ENCODE measurements at regions not wholly inside any gene's neighbourhood (a gene's known extent, or its start where the extent isn't known, plus 50 kb on each side); places are given as distances from the start of the nearest gene placed in this dataset.

DNA sequence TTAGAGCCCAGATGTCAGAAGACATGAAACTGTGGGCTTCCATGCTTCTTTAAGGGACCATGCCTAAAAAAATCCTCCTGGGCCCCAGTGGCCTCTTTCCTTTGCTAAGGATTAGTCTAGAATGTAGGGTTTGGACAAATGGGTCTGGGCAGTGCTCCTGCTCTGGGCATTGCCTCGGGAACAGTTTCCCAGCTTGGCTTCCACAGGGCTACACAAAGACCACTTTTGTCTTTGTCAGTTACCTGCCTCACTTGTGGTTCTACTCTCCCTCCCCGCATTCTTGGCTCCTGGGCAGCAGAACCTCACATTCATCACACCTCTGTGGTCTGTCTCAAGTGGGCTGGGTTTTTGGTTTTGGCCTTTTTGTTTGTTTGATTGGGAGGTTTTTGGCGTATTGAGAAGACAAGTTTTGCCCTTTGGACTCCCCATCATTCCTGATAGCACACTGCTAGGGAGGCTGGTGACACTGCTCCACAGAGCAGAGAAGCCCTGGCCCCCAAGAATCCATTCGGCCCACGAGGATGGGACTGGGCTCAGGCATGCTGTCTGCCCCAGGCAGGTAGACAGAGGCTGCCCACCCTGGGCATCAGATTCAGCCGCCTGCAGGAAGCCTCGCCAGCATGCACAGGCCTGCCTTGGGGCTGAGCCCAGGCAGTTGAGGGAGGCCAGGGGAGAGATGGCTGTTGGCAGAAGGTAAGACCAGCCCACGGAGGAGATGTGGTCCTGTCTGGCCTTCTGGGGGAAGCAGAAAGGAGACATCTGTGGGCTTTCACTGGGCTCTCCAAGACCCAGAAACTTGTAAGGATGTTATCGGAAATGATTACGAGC lies 343.7 kb downstream of the WDR11 start:
- POLR2A ChIA-PET: no interaction called here
- TF ChIP-seq L3MBTL2 (conservative IDR thresholded peaks at IDR 0.05): no peak
- TF ChIP-seq LEF1 (IDR thresholded peaks at IDR 0.05; ENCODE audit: borderline replicate concordance): no peak
- TF ChIP-seq HDGF (IDR thresholded peaks at IDR 0.05; ENCODE audit: borderline replicate concordance): no peak
- no peak for TF ChIP-seq ARNT (IDR thresholded peaks at IDR 0.05)
- TF ChIP-seq FOXA1 (IDR thresholded peaks at IDR 0.05): no peak
- TF ChIP-seq FOXK2 (IDR thresholded peaks at IDR 0.05): no peak
- DNase-seq (ENCODE audit: extremely low spot score): no peak
- CTCF ChIA-PET: no interaction called here

DNA sequence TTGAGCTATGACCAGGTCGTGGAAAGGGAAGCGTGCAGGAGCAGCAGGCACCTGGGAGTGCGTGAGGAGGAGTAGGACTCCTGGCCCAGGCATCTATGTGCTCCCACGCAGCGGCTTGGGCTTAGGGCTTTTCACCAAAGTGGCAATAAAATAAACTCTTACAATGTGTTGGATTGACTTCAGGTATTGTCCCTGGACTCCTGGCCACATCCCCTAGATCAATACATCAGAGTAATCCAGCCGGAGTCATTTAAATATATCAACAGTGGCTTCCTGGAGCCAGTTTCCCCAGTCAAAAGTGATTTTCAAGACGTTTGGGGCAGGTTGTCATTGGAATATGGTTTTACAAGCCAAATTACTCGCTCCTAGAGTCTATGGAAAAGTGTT lies 344.4 kb downstream of the WDR11 start:
- TF ChIP-seq ARNT (IDR thresholded peaks at IDR 0.05): no peak
- TF ChIP-seq FOXA1 (IDR thresholded peaks at IDR 0.05): no peak
- no peak for TF ChIP-seq TARDBP (IDR thresholded peaks at IDR 0.05)
- TF ChIP-seq LEF1 (IDR thresholded peaks at IDR 0.05; ENCODE audit: borderline replicate concordance): no peak
- no peak for TF ChIP-seq ZNF384 (IDR thresholded peaks at IDR 0.05)
- ChIA-PET CTCF (no interaction called here), POLR2A (no interaction called here)
- DNase-seq (ENCODE audit: extremely low spot score): no peak

DNA sequence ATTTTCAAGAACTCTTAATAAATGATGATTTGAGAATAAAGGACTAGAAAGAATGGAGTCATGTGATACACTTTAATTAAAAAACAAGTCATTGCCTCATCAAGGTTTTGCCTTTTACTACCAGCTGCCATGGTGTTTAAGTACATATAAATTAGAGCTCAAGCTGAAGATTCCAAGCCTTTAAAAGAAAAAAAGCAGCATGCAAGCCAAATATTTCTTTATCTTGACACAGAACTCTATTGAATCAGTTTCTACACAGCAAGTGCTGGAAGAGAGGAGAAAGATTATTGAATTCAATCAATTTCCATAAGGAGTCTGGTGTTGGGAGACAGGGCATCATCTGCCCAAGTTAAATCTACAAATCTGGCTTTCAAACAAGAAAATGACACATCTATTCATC lies 347.9 kb downstream of the WDR11 start:
- DNase-seq (ENCODE audit: extremely low spot score): no peak
- no peak for TF ChIP-seq ELF4 (IDR thresholded peaks at IDR 0.05)
- no peak for TF ChIP-seq LEF1 (IDR thresholded peaks at IDR 0.05; ENCODE audit: borderline replicate concordance)
- TF ChIP-seq BHLHE40 (IDR thresholded peaks at IDR 0.05; ENCODE audit: borderline replicate concordance): no peak
- no peak for TF ChIP-seq FOXM1 (IDR thresholded peaks at IDR 0.05; ENCODE audit: borderline replicate concordance)
- TF ChIP-seq TARDBP (IDR thresholded peaks at IDR 0.05): no peak
- no peak for TF ChIP-seq ARNT (IDR thresholded peaks at IDR 0.05)
- TF ChIP-seq L3MBTL2 (conservative IDR thresholded peaks at IDR 0.05): no peak
- no peak for TF ChIP-seq FOXK2 (IDR thresholded peaks at IDR 0.05)
- TF ChIP-seq, protein P1, sequence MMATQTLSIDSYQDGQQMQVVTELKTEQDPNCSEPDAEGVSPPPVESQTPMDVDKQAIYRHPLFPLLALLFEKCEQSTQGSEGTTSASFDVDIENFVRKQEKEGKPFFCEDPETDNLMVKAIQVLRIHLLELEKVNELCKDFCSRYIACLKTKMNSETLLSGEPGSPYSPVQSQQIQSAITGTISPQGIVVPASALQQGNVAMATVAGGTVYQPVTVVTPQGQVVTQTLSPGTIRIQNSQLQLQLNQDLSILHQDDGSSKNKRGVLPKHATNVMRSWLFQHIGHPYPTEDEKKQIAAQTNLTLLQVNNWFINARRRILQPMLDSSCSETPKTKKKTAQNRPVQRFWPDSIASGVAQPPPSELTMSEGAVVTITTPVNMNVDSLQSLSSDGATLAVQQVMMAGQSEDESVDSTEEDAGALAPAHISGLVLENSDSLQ (IDR thresholded peaks at IDR 0.05): no peak
- no peak for TF ChIP-seq SUZ12 (IDR thresholded peaks at IDR 0.05)
- TF ChIP-seq FOXA1 (IDR thresholded peaks at IDR 0.05): no peak
- TF ChIP-seq CTBP1 (IDR thresholded peaks at IDR 0.05; ENCODE audit: borderline replicate concordance): no peak
- TF ChIP-seq NFRKB (IDR thresholded peaks at IDR 0.05): no peak
- TF ChIP-seq HDGF (IDR thresholded peaks at IDR 0.05; ENCODE audit: borderline replicate concordance): no peak
- no peak for TF ChIP-seq SP1 (IDR thresholded peaks at IDR 0.05)
- no peak for TF ChIP-seq ZNF384 (IDR thresholded peaks at IDR 0.05)
- POLR2A ChIA-PET: no interaction called here
- CTCF ChIA-PET: no interaction called here

DNA sequence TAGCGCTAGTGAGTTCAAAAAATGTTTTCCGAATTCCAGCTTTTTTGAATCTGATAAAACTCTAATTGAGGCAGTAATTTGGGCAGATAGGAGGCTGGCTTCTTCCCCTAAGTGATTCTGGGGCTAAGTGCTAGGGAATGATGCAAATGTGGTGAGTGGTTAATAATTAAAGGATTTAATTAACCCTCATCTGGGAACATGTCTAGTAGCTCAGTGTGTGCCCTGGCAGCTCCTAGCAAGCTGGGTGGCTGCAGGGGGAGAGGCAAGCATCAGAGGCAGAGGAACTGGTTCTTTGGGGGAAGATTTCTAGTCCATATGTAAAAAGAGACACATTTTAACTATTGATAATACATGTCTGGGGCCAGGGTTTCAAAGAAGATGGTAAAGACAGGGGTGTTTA lies 354.5 kb downstream of the WDR11 start:
- DNase-seq (ENCODE audit: extremely low spot score): no peak
- TF ChIP-seq BHLHE40 (IDR thresholded peaks at IDR 0.05; ENCODE audit: borderline replicate concordance) (no peak), SP1 (IDR thresholded peaks at IDR 0.05) (no peak), HDGF (IDR thresholded peaks at IDR 0.05; ENCODE audit: borderline replicate concordance) (no peak), FOXM1 (IDR thresholded peaks at IDR 0.05; ENCODE audit: borderline replicate concordance) (no peak), SUZ12 (IDR thresholded peaks at IDR 0.05) (no peak), ARNT (IDR thresholded peaks at IDR 0.05) (no peak), FOXK2 (IDR thresholded peaks at IDR 0.05) (no peak), TARDBP (IDR thresholded peaks at IDR 0.05) (no peak), NFRKB (IDR thresholded peaks at IDR 0.05) (no peak), FOXA1 (IDR thresholded peaks at IDR 0.05) (no peak)
- ChIA-PET POLR2A (no interaction called here), CTCF (no interaction called here)

DNA sequence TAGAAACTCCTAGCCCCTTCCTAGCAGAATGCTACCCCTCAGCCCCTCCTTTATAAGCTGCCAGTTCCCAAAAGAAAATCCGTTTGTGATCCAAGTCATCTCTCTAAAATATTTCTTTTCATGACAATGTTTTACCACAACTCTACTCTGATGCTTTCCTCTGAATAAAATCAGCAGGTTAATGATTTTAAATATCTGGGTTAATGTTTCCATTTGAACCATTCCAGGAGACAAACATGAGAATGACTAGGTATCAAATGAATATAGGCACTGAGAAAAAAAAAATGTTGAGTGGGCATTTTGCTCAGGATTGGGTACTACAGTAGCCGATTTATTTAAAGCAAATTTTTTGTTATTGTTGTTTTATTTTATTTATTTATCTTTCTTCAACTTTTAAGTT lies 360.3 kb downstream of the WDR11 start:
- POLR2A ChIA-PET: no interaction called here

DNA sequence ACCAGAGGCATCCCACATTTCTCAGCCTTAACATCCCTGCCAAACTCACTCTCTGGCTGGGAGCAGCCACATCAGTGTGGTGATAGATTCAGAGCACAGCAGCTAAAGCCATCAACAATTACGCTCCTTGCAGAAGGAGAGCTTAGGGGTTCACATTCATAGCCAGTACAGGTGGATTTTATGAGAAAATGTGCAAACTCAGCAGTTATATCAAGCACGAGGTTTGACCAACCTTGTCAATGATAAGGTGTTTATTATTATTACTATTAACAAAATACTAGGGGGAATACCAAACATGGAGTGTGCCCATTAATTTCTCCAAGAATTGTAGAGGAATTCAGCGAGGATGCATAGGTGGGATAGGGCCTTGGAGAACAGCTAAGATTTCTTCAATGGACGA lies 362.3 kb downstream of the WDR11 start:
- ChIA-PET POLR2A (no interaction called here), CTCF (no interaction called here)
- no peak for TF ChIP-seq NFRKB (IDR thresholded peaks at IDR 0.05)
- TF ChIP-seq ZNF384 (IDR thresholded peaks at IDR 0.05): no peak
- no peak for TF ChIP-seq ELF4 (IDR thresholded peaks at IDR 0.05)
- TF ChIP-seq FOXK2 (IDR thresholded peaks at IDR 0.05): no peak
- no peak for TF ChIP-seq FOXM1 (IDR thresholded peaks at IDR 0.05; ENCODE audit: borderline replicate concordance)
- no peak for TF ChIP-seq BHLHE40 (IDR thresholded peaks at IDR 0.05; ENCODE audit: borderline replicate concordance)
- no peak for DNase-seq (ENCODE audit: extremely low spot score)

More for the DNA sequence above, 360.3 kb downstream of the WDR11 start:
- DNase-seq (ENCODE audit: extremely low spot score): no peak
- CTCF ChIA-PET: interaction anchor here (0.7 kb wide), 1 partner anchor 228 kb away, joined by 3 read pairs; no protein-coding TSS in a partner anchor
- TF ChIP-seq L3MBTL2 (conservative IDR thresholded peaks at IDR 0.05) (no peak), HDGF (IDR thresholded peaks at IDR 0.05; ENCODE audit: borderline replicate concordance) (no peak), BHLHE40 (IDR thresholded peaks at IDR 0.05; ENCODE audit: borderline replicate concordance) (no peak), ARNT (IDR thresholded peaks at IDR 0.05) (no peak), SP1 (IDR thresholded peaks at IDR 0.05) (no peak), SUZ12 (IDR thresholded peaks at IDR 0.05) (no peak), LEF1 (IDR thresholded peaks at IDR 0.05; ENCODE audit: borderline replicate concordance) (no peak), TARDBP (IDR thresholded peaks at IDR 0.05) (no peak)
- TF ChIP-seq, protein P1 (IDR thresholded peaks at IDR 0.05): no peak

DNA sequence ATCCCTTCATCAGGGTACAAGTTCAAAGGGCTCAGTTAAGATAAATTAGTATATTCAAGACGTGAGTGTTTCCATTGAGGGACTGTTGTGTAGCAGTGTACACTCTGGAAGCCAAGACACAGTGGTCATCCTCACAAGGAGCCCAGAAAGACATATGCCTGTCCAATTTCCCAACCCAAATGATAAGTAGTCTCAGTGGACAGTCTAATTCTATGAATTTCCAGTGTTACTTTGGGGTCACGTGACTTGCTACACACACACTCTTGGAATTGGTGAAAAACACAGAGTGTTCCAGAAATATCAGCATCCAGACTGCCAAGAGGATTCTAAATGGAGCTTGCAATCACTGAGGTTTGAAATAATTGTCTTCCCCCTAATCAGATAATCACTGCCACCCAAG lies 365.1 kb downstream of the WDR11 start:
- TF ChIP-seq, protein P1 (IDR thresholded peaks at IDR 0.05): no peak
- TF ChIP-seq ARNT (IDR thresholded peaks at IDR 0.05) (no peak), NFRKB (IDR thresholded peaks at IDR 0.05) (no peak), TARDBP (IDR thresholded peaks at IDR 0.05) (no peak), HDGF (IDR thresholded peaks at IDR 0.05; ENCODE audit: borderline replicate concordance) (no peak)
- DNase-seq (ENCODE audit: extremely low spot score): no peak
- POLR2A ChIA-PET: no interaction called here
- CTCF ChIA-PET: no interaction called here

Data from HEK293T (cell line).